Neural cell (in vitro differentiated cells): ENCODE measurements at regions not wholly inside any gene's neighbourhood (a gene's known extent, or its start where the extent isn't known, plus 50 kb on each side); places are given as distances from the start of the nearest gene placed in this dataset.

Source experiments
- H2AFZ ChIP-seq: fragments of 200-600, 300-800 bp; sonication (generic), shearing (Covaris generic); 2 replicates; pipeline ENCODE4 v1.6.0; 2014; ENCODE audit warnings: low read depth, mild to moderate bottlenecking, antibody characterized with exemption, low read length, moderate library complexity
- H3F3A ChIP-seq: fragments of 200-600 bp; shearing (Covaris generic); 2 replicates; pipeline ENCODE4 v1.6.1; 2016; ENCODE audit warnings: mild to moderate bottlenecking, moderate library complexity, mixed read lengths, antibody characterized with exemption, low read length; ENCODE audit not compliant: insufficient read depth, poor library complexity, severe bottlenecking
- H3K27ac ChIP-seq: fragments of 200-600, 300-800 bp; sonication (generic), shearing (Covaris generic); 2 replicates; pipeline ENCODE4 v1.5.1; 2014; ENCODE audit warnings: mild to moderate bottlenecking, low read length, moderate library complexity
- H3K27me3 ChIP-seq: fragments of 300-800, 200-600 bp; sonication (generic), shearing (Covaris generic); 2 replicates; pipeline ENCODE4 v1.6.0; 2014; ENCODE audit warnings: mild to moderate bottlenecking, low read depth, low read length, moderate library complexity; ENCODE audit not compliant: insufficient read depth
- H3K36me3 ChIP-seq: fragments of 300-800, 200-600 bp; sonication (generic), shearing (Covaris generic); 2 replicates; pipeline ENCODE4 v1.5.1; 2014; ENCODE audit warnings: mild to moderate bottlenecking, antibody characterized with exemption, low read length, moderate library complexity; ENCODE audit not compliant: insufficient read depth
- H3K4me2 ChIP-seq: fragments of 300-800, 200-600 bp; sonication (generic), shearing (Covaris generic); 2 replicates; pipeline ENCODE4 v1.6.0; 2014; ENCODE audit warnings: mild to moderate bottlenecking, low read length
- H3K4me3 ChIP-seq: fragments of 300-800, 200-600 bp; sonication (generic), shearing (Covaris generic); 2 replicates; pipeline ENCODE4 v1.5.1; 2014; ENCODE audit warnings: mild to moderate bottlenecking, low read length, moderate library complexity
- H3K79me2 ChIP-seq: fragments of 200-600 bp; shearing (Covaris generic); replicated peaks from 2 replicates; pipeline ENCODE4 v1.6.0; 2014; ENCODE audit warnings: mild to moderate bottlenecking, low read length, moderate library complexity; ENCODE audit not compliant: insufficient read depth
- H3K9ac ChIP-seq: fragments of 300-800, 200-600 bp; sonication (generic), shearing (Covaris generic); 2 replicates; pipeline ENCODE4 v1.6.1; 2016; ENCODE audit warnings: mild to moderate bottlenecking, low read length, mixed read lengths
- H3K9me2 ChIP-seq: fragments of 200-600 bp; shearing (Covaris generic); 2 replicates; pipeline ENCODE4 v1.6.1; 2016; ENCODE audit warnings: mild to moderate bottlenecking, low read length, mixed read lengths; ENCODE audit not compliant: insufficient read depth
- H3K9me3 ChIP-seq: fragments of 200-600, 300-800 bp; sonication (generic), shearing (Covaris generic); 2 replicates; pipeline ENCODE4 v1.6.1; 2016; ENCODE audit warnings: mild to moderate bottlenecking, mixed run types, low read length, moderate library complexity, mixed read lengths
- H4K20me1 ChIP-seq: fragments of 200-600 bp; shearing (Covaris generic); 2 replicates; pipeline ENCODE4 v1.6.1; 2016; ENCODE audit warnings: mild to moderate bottlenecking, mixed run types; ENCODE audit not compliant: insufficient read depth
- EP300 ChIP-seq: fragments of 450-650 bp; conservative IDR thresholded peaks from 2 replicates; pipeline ENCODE4 v1.6.1; 2014; ENCODE audit warnings: antibody characterized with exemption, mild to moderate bottlenecking, moderate library complexity; ENCODE audit not compliant: poor library complexity, severe bottlenecking
- EZH2 ChIP-seq: fragments of 200-600, 300-800 bp; shearing (Covaris generic), sonication (generic); IDR thresholded peaks from 2 replicates; pipeline ENCODE4 v1.6.1; 2014; ENCODE audit warnings: antibody characterized with exemption, low read length, borderline replicate concordance, mild to moderate bottlenecking; ENCODE audit not compliant: insufficient read depth, poor library complexity, severe bottlenecking
- MXI1 ChIP-seq: fragments of 450-650 bp; conservative IDR thresholded peaks from 2 replicates; pipeline ENCODE4 v1.6.1; 2014; ENCODE audit warnings: antibody characterized with exemption, mild to moderate bottlenecking; ENCODE audit not compliant: poor library complexity, severe bottlenecking
- POLR2AphosphoS5 ChIP-seq: IDR thresholded peaks from 2 replicates; pipeline ENCODE4 v1.6.1; 2012
- RAD21 ChIP-seq: fragments of 450-650 bp; conservative IDR thresholded peaks from 2 replicates; pipeline ENCODE4 v1.6.1; 2014; ENCODE audit warnings: antibody characterized with exemption, mild to moderate bottlenecking, moderate library complexity
- REST ChIP-seq: IDR thresholded peaks from 2 replicates; pipeline ENCODE4 v1.6.1; 2012; ENCODE audit warnings: borderline replicate concordance
- SMC3 ChIP-seq: fragments of 450-650 bp; conservative IDR thresholded peaks from 2 replicates; pipeline ENCODE4 v1.6.1; 2014; ENCODE audit warnings: antibody characterized with exemption, mild to moderate bottlenecking, moderate library complexity; ENCODE audit not compliant: poor library complexity
- TAF1 ChIP-seq: IDR thresholded peaks from 2 replicates; pipeline ENCODE4 v1.6.1; 2012; ENCODE audit warnings: low read depth
- TF ChIP-seq, protein P1 (sequence below): fragments of 450-650 bp; IDR thresholded peaks from 2 replicates; pipeline ENCODE4 v1.5.1; 2014; ENCODE audit warnings: antibody characterized with exemption, mild to moderate bottlenecking, moderate library complexity; ENCODE audit not compliant: poor library complexity, severe bottlenecking

- Histone ChIP-seq H4K20me1 (no peaks in the 10 kb centered on the region), H3K9ac (no peak overlapping the region), H3K9me3 (no peaks in the 10 kb centered on the region), H3K36me3 (no peaks in the 10 kb centered on the region), H3K4me3 (no peak overlapping the region), H3K27ac (no peak overlapping the region), H3K27me3 (no peaks in the 10 kb centered on the region), H3K4me2 (no peak overlapping the region), H3K9me2 (no peaks in the 10 kb centered on the region), H3F3A (no peaks in the 10 kb centered on the region), H3K79me2 (no peaks in the 10 kb centered on the region), H2AFZ (no peak overlapping the region)
- TF ChIP-seq SMC3 (no peak), EP300 (no peak), MXI1 (no peak), POLR2AphosphoS5 (no peak), EZH2 (no peak), REST (no peak), TAF1 (no peak), RAD21 (no peak)
- TF ChIP-seq, protein P1, sequence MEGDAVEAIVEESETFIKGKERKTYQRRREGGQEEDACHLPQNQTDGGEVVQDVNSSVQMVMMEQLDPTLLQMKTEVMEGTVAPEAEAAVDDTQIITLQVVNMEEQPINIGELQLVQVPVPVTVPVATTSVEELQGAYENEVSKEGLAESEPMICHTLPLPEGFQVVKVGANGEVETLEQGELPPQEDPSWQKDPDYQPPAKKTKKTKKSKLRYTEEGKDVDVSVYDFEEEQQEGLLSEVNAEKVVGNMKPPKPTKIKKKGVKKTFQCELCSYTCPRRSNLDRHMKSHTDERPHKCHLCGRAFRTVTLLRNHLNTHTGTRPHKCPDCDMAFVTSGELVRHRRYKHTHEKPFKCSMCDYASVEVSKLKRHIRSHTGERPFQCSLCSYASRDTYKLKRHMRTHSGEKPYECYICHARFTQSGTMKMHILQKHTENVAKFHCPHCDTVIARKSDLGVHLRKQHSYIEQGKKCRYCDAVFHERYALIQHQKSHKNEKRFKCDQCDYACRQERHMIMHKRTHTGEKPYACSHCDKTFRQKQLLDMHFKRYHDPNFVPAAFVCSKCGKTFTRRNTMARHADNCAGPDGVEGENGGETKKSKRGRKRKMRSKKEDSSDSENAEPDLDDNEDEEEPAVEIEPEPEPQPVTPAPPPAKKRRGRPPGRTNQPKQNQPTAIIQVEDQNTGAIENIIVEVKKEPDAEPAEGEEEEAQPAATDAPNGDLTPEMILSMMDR: no peak
Measured at GRCh38 chr13:40251343-40252032, 415.0 kb downstream of the FOXO1 start.

DNA sequence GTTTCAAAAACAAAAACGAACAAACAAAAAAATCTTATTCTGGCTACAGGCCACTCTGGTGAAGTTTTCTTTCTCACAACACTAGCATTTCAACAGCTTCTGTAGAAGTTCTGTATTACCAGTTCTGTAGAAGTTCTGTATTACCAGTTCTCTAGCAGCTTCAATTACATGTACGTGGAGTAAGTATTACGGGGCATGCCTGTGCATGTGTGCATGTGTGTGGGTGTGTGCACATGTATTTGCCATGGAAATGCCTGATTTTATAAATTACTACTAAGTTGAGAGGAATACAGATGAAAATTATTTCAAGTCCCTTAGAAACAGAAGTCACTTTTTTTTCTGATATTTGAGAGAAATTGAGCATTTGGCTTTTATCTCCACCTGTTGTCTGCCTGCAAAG lies 414.2 kb downstream of the FOXO1 start:
- TF ChIP-seq EP300 (no peak), POLR2AphosphoS5 (no peak), SMC3 (no peak), MXI1 (no peak), TAF1 (no peak), RAD21 (no peak), REST (no peak), EZH2 (no peak)
- TF ChIP-seq, protein P1: no peak
- no peak overlapping the region for H3K4me3 ChIP-seq
- H3K27ac ChIP-seq: no peak overlapping the region
- H3K4me2 ChIP-seq: no peak overlapping the region
- H3K9me2 ChIP-seq: no peaks in the 10 kb centered on the region
- H4K20me1 ChIP-seq: no peaks in the 10 kb centered on the region
- H3K9me3 ChIP-seq: no peaks in the 10 kb centered on the region
- H3K9ac ChIP-seq: no peak overlapping the region
- H3K36me3 ChIP-seq: no peaks in the 10 kb centered on the region
- H3F3A ChIP-seq: no peaks in the 10 kb centered on the region
- H2AFZ ChIP-seq: no peak overlapping the region
- H3K79me2 ChIP-seq: no peaks in the 10 kb centered on the region
- no peaks in the 10 kb centered on the region for H3K27me3 ChIP-seq
